ENCODE measurements at regions not wholly inside any gene's neighbourhood (a gene's known extent, or its start where the extent isn't known, plus 50 kb on each side); places are given as distances from the start of the nearest gene placed in this dataset.

DNA sequence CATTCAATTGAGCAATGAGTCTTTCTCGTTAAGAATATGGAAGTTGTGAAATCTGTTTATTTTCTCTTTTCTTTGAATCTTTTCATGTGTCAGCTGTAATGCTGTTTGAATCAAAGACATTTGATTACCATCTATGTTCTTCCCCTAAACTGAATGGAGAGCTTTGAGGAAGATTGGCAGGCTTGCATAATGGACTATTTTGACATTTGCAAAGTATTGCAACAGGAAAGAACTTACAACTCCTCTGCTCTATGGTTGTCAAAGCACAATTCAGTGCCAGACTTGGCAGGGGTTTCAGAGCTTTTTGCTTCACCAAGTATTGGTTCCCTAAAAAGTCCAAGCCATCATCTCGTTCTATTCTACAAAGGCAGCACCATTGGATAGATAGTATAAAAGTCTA, 549.0 kb upstream of the NUDT12 start:
- no peak for TF ChIP-seq POLR2AphosphoS5 (IDR thresholded peaks at IDR 0.05)
- TF ChIP-seq, protein P1, sequence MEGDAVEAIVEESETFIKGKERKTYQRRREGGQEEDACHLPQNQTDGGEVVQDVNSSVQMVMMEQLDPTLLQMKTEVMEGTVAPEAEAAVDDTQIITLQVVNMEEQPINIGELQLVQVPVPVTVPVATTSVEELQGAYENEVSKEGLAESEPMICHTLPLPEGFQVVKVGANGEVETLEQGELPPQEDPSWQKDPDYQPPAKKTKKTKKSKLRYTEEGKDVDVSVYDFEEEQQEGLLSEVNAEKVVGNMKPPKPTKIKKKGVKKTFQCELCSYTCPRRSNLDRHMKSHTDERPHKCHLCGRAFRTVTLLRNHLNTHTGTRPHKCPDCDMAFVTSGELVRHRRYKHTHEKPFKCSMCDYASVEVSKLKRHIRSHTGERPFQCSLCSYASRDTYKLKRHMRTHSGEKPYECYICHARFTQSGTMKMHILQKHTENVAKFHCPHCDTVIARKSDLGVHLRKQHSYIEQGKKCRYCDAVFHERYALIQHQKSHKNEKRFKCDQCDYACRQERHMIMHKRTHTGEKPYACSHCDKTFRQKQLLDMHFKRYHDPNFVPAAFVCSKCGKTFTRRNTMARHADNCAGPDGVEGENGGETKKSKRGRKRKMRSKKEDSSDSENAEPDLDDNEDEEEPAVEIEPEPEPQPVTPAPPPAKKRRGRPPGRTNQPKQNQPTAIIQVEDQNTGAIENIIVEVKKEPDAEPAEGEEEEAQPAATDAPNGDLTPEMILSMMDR (IDR thresholded peaks at IDR 0.05), result no peak
- TF ChIP-seq POLR2A (IDR thresholded peaks at IDR 0.05), result no peak
